Endothelial cell (in vitro differentiated cells): ENCODE measurements at regions not wholly inside any gene's neighbourhood (a gene's known extent, or its start where the extent isn't known, plus 50 kb on each side); places are given as distances from the start of the nearest gene placed in this dataset.
A peak's percentile ranks its signal among the peaks of the same experiment; 100 is the strongest.

ENCODE experiments used
- DNase-seq: peaks from one replicate; pipeline ENCODE4 v3.0.0; 2021; ENCODE audit warnings: low spot score
- H3K27ac Mint-ChIP-seq: one replicate; pipeline ENCODE4 v1.8.0; 2021; ENCODE audit warnings: mixed read lengths, inconsistent platforms; ENCODE audit not compliant: unreplicated experiment
- H3K27me3 Mint-ChIP-seq: one replicate; pipeline ENCODE4 v1.8.0; 2021; ENCODE audit warnings: mild to moderate bottlenecking, moderate library complexity, mixed read lengths, inconsistent platforms; ENCODE audit not compliant: unreplicated experiment
- H3K36me3 Mint-ChIP-seq: one replicate; pipeline ENCODE4 v1.8.0; 2021; ENCODE audit warnings: mild to moderate bottlenecking, low read depth, mixed read lengths, inconsistent platforms; ENCODE audit not compliant: unreplicated experiment
- H3K4me1 Mint-ChIP-seq: one replicate; pipeline ENCODE4 v1.8.0; 2021; ENCODE audit warnings: mild to moderate bottlenecking, mixed read lengths, inconsistent platforms; ENCODE audit not compliant: unreplicated experiment
- H3K4me3 Mint-ChIP-seq: one replicate; pipeline ENCODE4 v1.8.0; 2021; ENCODE audit warnings: mild to moderate bottlenecking, mixed read lengths, inconsistent platforms; ENCODE audit not compliant: unreplicated experiment
- H3K9me3 Mint-ChIP-seq: one replicate; pipeline ENCODE4 v1.8.0; 2021; ENCODE audit warnings: mixed read lengths, inconsistent platforms; ENCODE audit not compliant: unreplicated experiment
- TF ChIP-seq, protein P1 (sequence below): fragments of 200-600 bp; sonication (generic); IDR thresholded peaks from one replicate; pipeline ENCODE4 v1.5.0; 2021; ENCODE audit warnings: antibody characterized with exemption; ENCODE audit not compliant: unreplicated experiment

DNA sequence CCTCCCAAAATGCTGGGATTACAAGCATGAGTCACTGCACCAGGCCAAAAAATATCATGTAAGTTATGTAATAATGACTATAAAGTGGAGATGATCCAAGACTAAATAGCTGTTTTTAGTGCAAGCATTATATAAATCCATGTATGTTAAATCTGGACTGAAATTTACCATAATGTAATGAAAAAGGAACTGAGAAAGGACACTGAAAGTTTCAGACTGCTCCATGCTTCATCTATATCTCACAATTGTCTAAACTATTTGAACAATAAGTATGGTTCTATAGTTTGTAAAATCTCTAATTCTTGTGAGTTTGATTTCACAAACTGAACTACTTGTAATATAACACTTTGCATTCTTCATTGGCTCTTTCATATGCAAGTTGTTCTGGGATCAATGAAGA is 2299.5 kb downstream of the PCDH9 start:
- Mint-ChIP-seq H3K27ac (no peak overlapping the region), H3K4me3 (no peak overlapping the region), H3K36me3 (no peaks in the 10 kb centered on the region), H3K27me3 (no peaks in the 10 kb centered on the region), H3K4me1 (no peaks in the 10 kb centered on the region), H3K9me3 (no peaks in the 10 kb centered on the region)
- TF ChIP-seq, protein P1, sequence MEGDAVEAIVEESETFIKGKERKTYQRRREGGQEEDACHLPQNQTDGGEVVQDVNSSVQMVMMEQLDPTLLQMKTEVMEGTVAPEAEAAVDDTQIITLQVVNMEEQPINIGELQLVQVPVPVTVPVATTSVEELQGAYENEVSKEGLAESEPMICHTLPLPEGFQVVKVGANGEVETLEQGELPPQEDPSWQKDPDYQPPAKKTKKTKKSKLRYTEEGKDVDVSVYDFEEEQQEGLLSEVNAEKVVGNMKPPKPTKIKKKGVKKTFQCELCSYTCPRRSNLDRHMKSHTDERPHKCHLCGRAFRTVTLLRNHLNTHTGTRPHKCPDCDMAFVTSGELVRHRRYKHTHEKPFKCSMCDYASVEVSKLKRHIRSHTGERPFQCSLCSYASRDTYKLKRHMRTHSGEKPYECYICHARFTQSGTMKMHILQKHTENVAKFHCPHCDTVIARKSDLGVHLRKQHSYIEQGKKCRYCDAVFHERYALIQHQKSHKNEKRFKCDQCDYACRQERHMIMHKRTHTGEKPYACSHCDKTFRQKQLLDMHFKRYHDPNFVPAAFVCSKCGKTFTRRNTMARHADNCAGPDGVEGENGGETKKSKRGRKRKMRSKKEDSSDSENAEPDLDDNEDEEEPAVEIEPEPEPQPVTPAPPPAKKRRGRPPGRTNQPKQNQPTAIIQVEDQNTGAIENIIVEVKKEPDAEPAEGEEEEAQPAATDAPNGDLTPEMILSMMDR = no peak
- no peak for DNase-seq

DNA sequence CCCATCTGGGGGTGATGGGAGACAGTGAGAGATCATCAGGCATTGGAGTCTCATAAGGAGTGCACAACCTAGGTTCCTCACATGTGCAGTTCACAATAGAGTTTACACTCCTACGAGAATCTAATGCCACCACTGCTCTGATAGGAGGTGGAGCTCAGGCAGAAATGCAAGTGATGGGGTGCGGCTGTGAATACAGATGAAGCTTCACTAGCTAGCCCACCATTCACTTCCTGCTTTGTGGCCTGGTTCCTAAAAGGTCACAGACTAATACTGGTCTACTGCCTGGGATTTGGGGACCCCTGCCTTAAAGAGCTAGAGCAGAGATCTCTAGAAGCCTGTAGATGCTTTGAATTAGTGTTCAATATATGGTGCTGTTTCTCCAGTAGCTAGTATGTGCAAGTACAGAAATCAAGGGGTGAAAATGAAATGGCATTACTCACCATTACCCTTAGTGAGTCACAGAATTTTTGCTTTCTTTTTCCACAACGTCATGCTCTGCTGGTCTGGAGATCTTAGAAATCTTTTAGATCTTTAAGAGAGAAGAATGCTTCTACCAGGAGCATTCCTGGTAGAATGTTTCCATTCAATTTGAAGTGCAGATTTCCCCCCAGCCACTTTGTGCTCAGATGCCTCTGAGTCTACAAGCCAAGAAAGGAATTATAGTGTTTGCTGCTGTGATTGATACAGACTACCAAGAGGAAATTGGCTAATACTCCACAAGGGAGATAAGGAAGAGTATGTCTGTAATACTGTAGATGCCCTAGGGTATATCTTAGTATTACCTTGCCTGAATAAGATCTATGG is 2301.2 kb downstream of the PCDH9 start:
- no peaks in the 10 kb centered on the region for H3K36me3 Mint-ChIP-seq
- DNase-seq = no peak
- TF ChIP-seq, protein P1 = no peak
- no peaks in the 10 kb centered on the region for H3K4me1 Mint-ChIP-seq
- H3K27me3 Mint-ChIP-seq = no peaks in the 10 kb centered on the region
- no peak overlapping the region for H3K27ac Mint-ChIP-seq
- H3K9me3 Mint-ChIP-seq = no peaks in the 10 kb centered on the region
- H3K4me3 Mint-ChIP-seq = no peak overlapping the region

DNA sequence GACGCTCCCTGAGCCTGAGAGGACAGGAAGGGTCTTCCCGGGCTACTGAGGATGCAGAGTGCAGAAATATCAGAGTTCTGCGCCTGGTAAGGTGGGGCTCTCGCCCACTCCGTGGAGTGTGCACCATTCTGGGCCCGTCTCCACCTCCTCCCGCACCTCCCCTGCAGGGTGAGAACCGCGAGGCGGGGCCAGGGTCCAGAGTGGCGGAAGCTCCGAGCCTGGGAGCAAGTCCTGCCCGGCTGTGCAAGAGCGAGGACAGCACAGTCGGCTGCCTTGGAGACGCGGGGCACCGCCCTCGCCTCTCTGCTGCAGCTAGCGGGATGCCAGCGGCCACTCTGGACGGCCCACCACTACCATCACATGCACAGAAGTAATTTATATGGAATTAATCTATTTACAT is 2304.4 kb downstream of the PCDH9 start:
- Mint-ChIP-seq H3K4me3 (no peak overlapping the region), H3K36me3 (no peaks in the 10 kb centered on the region), H3K27me3 (no peaks in the 10 kb centered on the region), H3K27ac (no peak overlapping the region), H3K4me1 (no peaks in the 10 kb centered on the region), H3K9me3 (no peaks in the 10 kb centered on the region)
- no peak for DNase-seq
- TF ChIP-seq, protein P1 = no peak

DNA sequence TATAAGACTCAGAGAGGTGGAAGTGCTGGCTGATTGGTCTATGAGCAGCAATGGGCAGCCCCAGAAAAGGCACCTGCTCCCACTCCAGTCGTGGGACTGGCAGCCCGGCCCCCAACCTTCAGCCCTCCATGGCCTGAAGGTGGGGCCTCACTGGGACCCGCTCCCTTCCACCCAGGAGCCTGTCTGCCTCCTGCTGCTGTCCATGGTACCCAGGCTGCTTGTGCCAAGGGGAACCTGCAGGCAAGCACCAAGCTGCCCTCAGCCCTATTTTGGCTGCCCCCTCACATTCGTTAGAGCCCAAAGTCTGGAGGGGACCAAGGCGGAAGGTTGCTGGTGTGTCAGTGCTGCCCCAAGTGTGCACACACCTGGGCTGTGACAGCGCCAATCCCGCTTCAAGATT is 2304.9 kb downstream of the PCDH9 start:
- no peaks in the 10 kb centered on the region for H3K36me3 Mint-ChIP-seq

DNA sequence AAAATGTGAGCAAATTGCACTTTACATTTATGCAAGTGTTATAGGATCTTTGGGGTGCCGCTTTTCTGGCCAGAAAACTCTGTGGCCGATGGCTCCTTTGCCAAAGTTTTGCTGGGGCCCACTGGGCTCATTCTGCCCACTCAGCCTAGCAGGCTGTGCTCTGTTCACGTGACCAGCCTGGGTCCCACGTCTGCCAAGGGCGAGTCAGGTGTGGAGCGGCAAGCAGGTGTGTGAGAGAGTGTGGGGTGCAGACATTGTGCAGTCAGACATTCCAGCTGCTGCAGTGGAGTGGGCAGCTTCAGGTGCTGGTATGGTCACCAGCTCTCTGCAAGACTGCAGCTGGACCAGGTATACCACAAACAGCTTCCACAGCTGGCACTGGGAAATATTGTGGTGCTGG is 2305.7 kb downstream of the PCDH9 start:
- Mint-ChIP-seq H3K4me3 (no peak overlapping the region), H3K9me3 (no peaks in the 10 kb centered on the region), H3K4me1 (no peaks in the 10 kb centered on the region), H3K27ac (no peak overlapping the region), H3K36me3 (no peaks in the 10 kb centered on the region), H3K27me3 (no peaks in the 10 kb centered on the region)
- no peak for DNase-seq
- TF ChIP-seq, protein P1 = no peak

More for the DNA sequence above, 2304.9 kb downstream of the PCDH9 start:
- TF ChIP-seq, protein P1 = no peak
- no peaks in the 10 kb centered on the region for H3K4me1 Mint-ChIP-seq
- H3K27ac Mint-ChIP-seq = no peak overlapping the region
- DNase-seq = peak; percentile 55
- no peaks in the 10 kb centered on the region for H3K9me3 Mint-ChIP-seq
- H3K27me3 Mint-ChIP-seq = no peaks in the 10 kb centered on the region
- H3K4me3 Mint-ChIP-seq = no peak overlapping the region
